Skeletal muscle tissue (tissue), 3 donors: ENCODE measurements at regions not wholly inside any gene's neighbourhood (a gene's known extent, or its start where the extent isn't known, plus 50 kb on each side); places are given as distances from the start of the nearest gene placed in this dataset.

ENCODE experiments used
- H3K27ac ChIP-seq: one replicate; pipeline ENCODE4 v1.7.0; 2013; ENCODE audit warnings: mild to moderate bottlenecking, low read depth, low read length, inconsistent platforms
- H3K27me3 ChIP-seq, 3 donors: one replicate each; pipeline ENCODE4 v1.7.0; 2013; ENCODE audit warnings: low read length in 3 of 3; ENCODE audit not compliant: control insufficient read depth in 3 of 3, insufficient read depth in 3 of 3
- H3K36me3 ChIP-seq, 3 donors: one replicate each; pipeline ENCODE4 v1.7.0; 2013; ENCODE audit warnings: low read length in 3 of 3; ENCODE audit not compliant: control insufficient read depth in 3 of 3, insufficient read depth in 3 of 3
- H3K4me1 ChIP-seq, 3 donors: one replicate each; pipeline ENCODE4 v1.7.0; 2013; ENCODE audit warnings: low read length in 3 of 3, mild to moderate bottlenecking in 3 of 3; ENCODE audit not compliant: control insufficient read depth in 3 of 3, insufficient read depth in 3 of 3
- H3K4me3 ChIP-seq, 3 donors: one replicate each; pipeline ENCODE4 v1.7.0; 2013; ENCODE audit warnings: low read length in 3 of 3
- H3K9ac ChIP-seq, 3 donors: one replicate each; pipeline ENCODE4 v1.7.0; 2013; ENCODE audit warnings: low read length in 3 of 3, mild to moderate bottlenecking in 3 of 3, moderate library complexity in 2 of 3, low read depth in 1 of 3
- H3K9me3 ChIP-seq, 3 donors: one replicate each; pipeline ENCODE4 v1.7.0; 2013; ENCODE audit warnings: low read length in 3 of 3; ENCODE audit not compliant: control insufficient read depth in 3 of 3
- donor health status: Osteomylitis.

DNA sequence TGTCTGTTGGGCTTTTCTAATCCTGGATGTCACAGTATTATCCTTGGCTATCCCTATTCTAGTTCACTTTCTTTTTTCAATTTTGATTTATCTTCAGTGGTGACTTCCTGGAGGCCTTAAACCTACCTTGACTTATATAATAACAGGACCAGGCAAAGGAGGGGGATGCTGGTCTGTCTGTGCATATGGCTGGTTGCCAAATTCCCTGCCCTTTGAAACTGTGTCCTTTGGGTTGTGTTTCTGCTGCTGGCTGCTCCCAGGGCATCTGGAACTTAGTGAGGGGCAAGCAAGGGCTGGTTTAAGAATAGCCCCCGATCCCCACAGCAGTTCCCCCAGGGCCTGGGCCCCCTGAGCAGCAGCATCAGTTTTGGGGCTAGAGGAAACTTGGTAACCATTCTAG lies 96.0 kb upstream of the MAX start:
- H3K36me3 ChIP-seq = no peaks in the 10 kb centered on the region
- no peaks in the 10 kb centered on the region for H3K27me3 ChIP-seq
- H3K27ac ChIP-seq = no peak overlapping the region
- no peak overlapping the region for H3K9ac ChIP-seq
- no peaks in the 10 kb centered on the region for H3K9me3 ChIP-seq
- no peak overlapping the region for H3K4me3 ChIP-seq
- no peaks in the 10 kb centered on the region for H3K4me1 ChIP-seq

- no peak overlapping the region for H3K27ac ChIP-seq
- no peak overlapping the region for H3K9ac ChIP-seq
- H3K4me1 ChIP-seq = no peaks in the 10 kb centered on the region
- H3K4me3 ChIP-seq = no peak overlapping the region
- no peaks in the 10 kb centered on the region for H3K27me3 ChIP-seq
- no peaks in the 10 kb centered on the region for H3K36me3 ChIP-seq
- no peaks in the 10 kb centered on the region for H3K9me3 ChIP-seq
Measured at GRCh38 chr14:65200454-65200853, 98.1 kb upstream of the MAX start.

- Histone ChIP-seq H3K4me1 (no peaks in the 10 kb centered on the region), H3K27me3 (peaks cover 0 to 5% (median 0%) of the 10 kb centered on the region in 3 donors), H3K36me3 (no peaks in the 10 kb centered on the region), H3K4me3 (no peak overlapping the region), H3K27ac (no peak overlapping the region), H3K9ac (no peak overlapping the region), H3K9me3 (no peaks in the 10 kb centered on the region)
Measured at GRCh38 chr14:65203574-65203973, 101.3 kb upstream of the MAX start.

DNA sequence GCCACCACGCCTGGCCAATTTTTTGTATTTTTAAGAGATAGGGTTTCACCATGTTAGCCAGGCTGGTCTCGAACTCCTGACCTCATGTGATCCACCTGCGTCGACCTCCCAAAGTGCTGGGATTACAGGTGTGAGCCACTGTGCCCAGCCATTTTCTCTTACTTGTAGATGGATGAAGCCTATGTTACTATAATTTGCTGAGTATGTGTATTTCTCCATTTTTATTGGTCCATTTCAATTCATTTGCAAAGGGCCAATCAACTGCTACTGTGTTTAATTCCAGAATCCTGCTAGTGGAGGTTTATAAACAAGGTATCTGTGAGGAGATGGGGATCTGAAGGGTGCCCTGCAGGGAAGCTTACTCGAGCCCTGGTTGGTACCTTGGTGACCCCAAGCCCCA lies 101.7 kb upstream of the MAX start:
- Histone ChIP-seq H3K4me1 (no peaks in the 10 kb centered on the region), H3K36me3 (no peaks in the 10 kb centered on the region), H3K9ac (no peak overlapping the region), H3K9me3 (no peaks in the 10 kb centered on the region), H3K4me3 (no peak overlapping the region), H3K27me3 (peaks cover 0 to 5% (median 0%) of the 10 kb centered on the region in 3 donors), H3K27ac (no peak overlapping the region)

DNA sequence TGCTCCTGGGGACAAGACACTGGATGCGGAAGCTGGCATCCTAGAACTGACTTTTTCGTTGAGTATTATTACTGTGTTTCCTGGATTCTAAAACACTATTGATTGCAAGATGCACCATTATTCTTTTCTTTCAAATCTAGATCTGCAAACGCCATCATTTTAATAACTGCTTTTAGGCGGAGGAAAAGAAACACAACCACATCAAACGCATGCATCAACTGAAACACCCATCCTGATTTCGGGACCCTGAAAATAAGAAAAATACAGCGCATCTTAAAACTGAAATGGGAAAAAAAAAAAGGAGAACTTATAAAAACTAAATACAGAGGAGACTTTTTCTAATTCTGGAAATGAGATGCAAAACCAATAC lies 103.7 kb upstream of the MAX start:
- Histone ChIP-seq H3K36me3 (no peaks in the 10 kb centered on the region), H3K9me3 (no peaks in the 10 kb centered on the region), H3K9ac (no peak overlapping the region), H3K4me3 (no peak overlapping the region), H3K27me3 (peaks cover 0 to 5% (median 0%) of the 10 kb centered on the region in 3 donors), H3K4me1 (no peaks in the 10 kb centered on the region), H3K27ac (no peak overlapping the region)

DNA sequence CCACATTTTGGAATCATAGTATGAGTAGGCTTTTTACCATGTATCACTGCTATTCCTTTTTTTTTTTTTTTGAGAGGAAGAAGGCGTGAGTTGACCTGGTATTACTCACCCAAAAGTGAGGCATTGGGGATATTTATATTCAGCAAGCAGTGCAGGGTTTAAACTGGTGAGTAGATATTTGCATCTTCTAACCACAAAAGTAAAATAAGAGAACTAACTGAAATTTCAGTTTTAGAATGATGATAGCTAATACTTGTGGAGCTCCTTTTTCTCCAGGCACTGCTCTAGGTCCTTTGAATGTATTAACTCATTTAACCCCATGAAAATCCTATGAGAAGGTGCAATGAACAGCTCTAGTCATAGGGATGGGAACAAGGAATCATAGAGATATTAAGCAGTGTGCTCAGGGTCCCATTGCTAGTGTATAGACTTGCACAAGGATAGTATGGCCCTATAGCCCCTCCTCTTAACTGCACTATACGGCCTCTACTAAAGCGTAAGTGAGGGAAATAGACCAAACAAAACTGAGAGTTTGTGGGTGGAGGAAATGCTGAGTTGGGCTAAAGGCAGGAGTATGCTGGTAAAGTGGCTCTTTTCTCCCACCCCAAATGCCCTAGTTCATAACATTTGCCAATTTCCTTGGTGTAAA lies 104.3 kb upstream of the MAX start:
- Histone ChIP-seq H3K27ac (no peak overlapping the region), H3K36me3 (no peaks in the 10 kb centered on the region), H3K27me3 (peaks cover 0 to 5% (median 0%) of the 10 kb centered on the region in 3 donors), H3K9me3 (no peaks in the 10 kb centered on the region), H3K9ac (no peak overlapping the region), H3K4me3 (no peak overlapping the region), H3K4me1 (no peaks in the 10 kb centered on the region)

DNA sequence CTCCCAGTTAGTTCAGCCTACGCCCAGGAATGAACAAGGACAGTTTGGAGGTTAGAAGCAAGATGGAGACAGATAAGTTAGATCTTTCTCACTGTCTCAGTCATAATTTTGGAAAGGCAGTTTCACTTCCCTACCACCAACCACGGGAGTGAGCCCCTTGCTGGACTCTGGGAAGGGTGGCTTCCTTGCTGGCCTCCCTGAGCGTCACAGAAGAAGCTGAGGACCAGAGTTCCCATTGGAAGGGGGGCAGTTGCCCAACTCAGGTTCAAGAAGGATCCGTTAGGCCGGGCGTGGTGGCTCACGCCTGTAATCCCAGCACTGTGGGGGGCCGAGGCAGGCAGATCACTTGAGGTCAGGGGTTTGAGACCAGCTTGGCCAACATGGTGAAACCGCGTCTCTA lies 106.2 kb upstream of the MAX start:
- Histone ChIP-seq H3K9ac (no peak overlapping the region), H3K4me3 (no peak overlapping the region), H3K4me1 (no peaks in the 10 kb centered on the region), H3K27ac (no peak overlapping the region), H3K9me3 (no peaks in the 10 kb centered on the region), H3K36me3 (no peaks in the 10 kb centered on the region), H3K27me3 (peaks cover 0 to 5% (median 0%) of the 10 kb centered on the region in 3 donors)

GRCh38 chr14:65210118-65210821 lies 108.0 kb upstream of the MAX start:
- no peak overlapping the region for H3K9ac ChIP-seq
- no peak overlapping the region for H3K4me3 ChIP-seq
- H3K9me3 ChIP-seq = no peaks in the 10 kb centered on the region
- no peak overlapping the region for H3K27ac ChIP-seq
- H3K27me3 ChIP-seq = peaks cover 0 to 5% (median 0%) of the 10 kb centered on the region in 3 donors
- H3K36me3 ChIP-seq = no peaks in the 10 kb centered on the region
- H3K4me1 ChIP-seq = no peaks in the 10 kb centered on the region

DNA sequence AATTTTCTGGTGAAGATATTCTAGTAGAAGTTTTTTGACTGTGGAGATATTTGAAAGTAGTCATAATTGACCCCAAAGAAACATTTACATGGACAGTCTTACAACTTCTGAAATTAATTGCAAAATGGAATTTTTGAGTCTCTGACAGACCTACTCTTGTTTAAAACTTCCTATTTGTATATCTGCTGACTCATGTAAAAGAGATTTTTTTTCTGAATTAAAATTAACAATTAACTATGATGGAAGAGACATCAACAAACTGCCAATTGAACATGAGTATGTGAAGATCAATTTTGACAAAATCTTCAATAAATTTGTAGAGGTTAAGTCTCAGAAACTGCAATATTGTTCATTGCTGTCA lies 108.5 kb upstream of the MAX start:
- H3K4me1 ChIP-seq = no peaks in the 10 kb centered on the region
- H3K27ac ChIP-seq = no peak overlapping the region
- H3K4me3 ChIP-seq = no peak overlapping the region
- H3K9ac ChIP-seq = no peak overlapping the region
- peaks cover 0 to 5% (median 0%) of the 10 kb centered on the region in 3 donors for H3K27me3 ChIP-seq
- no peaks in the 10 kb centered on the region for H3K36me3 ChIP-seq
- H3K9me3 ChIP-seq = no peaks in the 10 kb centered on the region

- peaks cover 0 to 5% (median 0%) of the 10 kb centered on the region in 3 donors for H3K27me3 ChIP-seq
- no peaks in the 10 kb centered on the region for H3K4me1 ChIP-seq
- no peaks in the 10 kb centered on the region for H3K9me3 ChIP-seq
- no peak overlapping the region for H3K9ac ChIP-seq
- no peak overlapping the region for H3K27ac ChIP-seq
- H3K36me3 ChIP-seq = no peaks in the 10 kb centered on the region
- H3K4me3 ChIP-seq = no peak overlapping the region
Measured at GRCh38 chr14:65211341-65211987, 109.1 kb upstream of the MAX start.
